22Rv1 (cell line): ENCODE measurements at regions not wholly inside any gene's neighbourhood (a gene's known extent, or its start where the extent isn't known, plus 50 kb on each side); places are given as distances from the start of the nearest gene placed in this dataset.

Experiments used
- ZFX ChIP-seq: fragments of 450-650 bp; IDR thresholded peaks from 2 replicates; pipeline ENCODE4 v1.6.1; 2017; ENCODE audit warnings: antibody characterized with exemption, borderline replicate concordance
- TF ChIP-seq, protein P1 (sequence below): fragments of 450-650 bp; IDR thresholded peaks from 2 replicates; pipeline ENCODE4 v1.5.1; 2017; ENCODE audit warnings: mild to moderate bottlenecking

DNA sequence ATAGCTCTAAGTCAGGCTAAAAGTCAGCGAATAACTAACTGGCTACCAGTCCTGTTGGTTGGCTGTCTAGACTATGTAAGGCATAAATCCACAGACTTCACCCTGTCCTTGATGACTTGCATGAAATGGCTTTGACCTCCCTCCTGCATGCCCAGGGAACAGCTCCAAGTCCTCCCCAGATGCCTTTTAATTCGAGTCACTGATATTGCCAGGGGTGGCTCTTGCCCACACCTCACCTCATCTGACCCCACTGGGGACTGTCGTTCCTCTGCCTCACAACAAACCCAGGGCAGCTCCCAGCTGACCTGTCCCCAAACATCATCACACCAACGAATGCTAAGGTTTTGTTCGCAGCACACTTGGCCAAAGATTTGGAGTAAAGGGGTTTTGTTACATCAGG lies 396.0 kb upstream of the ID2 start:
- TF ChIP-seq ZFX: no peak
- TF ChIP-seq, protein P1, sequence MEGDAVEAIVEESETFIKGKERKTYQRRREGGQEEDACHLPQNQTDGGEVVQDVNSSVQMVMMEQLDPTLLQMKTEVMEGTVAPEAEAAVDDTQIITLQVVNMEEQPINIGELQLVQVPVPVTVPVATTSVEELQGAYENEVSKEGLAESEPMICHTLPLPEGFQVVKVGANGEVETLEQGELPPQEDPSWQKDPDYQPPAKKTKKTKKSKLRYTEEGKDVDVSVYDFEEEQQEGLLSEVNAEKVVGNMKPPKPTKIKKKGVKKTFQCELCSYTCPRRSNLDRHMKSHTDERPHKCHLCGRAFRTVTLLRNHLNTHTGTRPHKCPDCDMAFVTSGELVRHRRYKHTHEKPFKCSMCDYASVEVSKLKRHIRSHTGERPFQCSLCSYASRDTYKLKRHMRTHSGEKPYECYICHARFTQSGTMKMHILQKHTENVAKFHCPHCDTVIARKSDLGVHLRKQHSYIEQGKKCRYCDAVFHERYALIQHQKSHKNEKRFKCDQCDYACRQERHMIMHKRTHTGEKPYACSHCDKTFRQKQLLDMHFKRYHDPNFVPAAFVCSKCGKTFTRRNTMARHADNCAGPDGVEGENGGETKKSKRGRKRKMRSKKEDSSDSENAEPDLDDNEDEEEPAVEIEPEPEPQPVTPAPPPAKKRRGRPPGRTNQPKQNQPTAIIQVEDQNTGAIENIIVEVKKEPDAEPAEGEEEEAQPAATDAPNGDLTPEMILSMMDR: no peak
